GM18858 (cell line): ENCODE measurements at regions not wholly inside any gene's neighbourhood (a gene's known extent, or its start where the extent isn't known, plus 50 kb on each side); places are given as distances from the start of the nearest gene placed in this dataset.

ENCODE experiments used
- ATAC-seq: cut with Tn5 transposase; IDR thresholded peaks from one replicate; pipeline ENCODE4 v1.9.1; 2021; ENCODE audit not compliant: unreplicated experiment

DNA sequence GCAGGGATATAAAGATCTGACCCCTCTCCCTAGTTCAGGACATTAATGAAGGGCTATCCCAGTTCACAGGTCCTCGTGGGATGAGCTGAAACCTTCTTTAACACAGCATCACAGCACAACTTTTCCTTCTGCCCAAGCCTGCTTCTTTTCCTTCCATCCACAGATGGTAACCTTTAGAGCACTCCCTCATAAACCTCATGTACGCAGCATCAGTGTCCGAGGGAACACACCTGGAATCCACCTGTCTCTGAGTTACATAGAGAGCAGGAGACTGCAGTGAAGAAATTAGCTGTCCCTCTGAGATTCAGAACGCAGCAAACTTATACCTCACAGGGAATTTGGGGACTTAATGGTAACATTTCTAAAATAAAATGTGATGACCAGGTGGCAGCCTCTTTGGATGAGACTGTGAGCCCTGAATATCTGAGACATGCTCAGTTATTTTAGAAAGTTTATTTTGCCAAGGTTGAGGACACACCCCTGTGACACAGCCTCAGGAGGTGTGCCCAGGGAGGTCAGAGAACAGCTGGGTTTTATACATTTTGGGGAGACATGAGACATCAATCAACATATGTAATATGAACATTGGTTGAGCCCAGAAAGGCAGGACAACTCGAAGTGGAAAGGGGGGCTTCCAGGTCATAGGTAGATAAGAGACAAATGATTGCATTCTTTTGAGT, 73.8 kb upstream of the PACRGL start:
- no peak for ATAC-seq

DNA sequence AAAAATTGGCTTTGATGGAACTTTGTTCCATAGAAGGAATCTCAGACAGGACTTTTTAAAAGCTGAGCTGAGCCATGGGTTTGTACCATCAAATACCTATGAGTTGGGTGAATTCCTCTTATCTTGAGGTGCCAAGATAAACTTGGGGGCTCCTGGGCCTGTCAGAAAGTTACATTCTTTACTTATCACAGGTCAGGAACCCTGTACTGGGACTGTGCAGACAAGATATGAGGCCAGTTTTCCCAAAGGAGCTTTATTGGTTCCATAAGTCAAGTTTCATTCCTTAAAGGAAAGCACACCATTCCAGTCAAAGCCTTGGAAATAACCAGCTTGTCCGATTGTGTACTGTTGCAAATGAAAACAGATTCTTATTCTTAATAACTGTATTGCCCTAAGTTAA, 72.4 kb upstream of the PACRGL start:
- ATAC-seq, result no peak

DNA sequence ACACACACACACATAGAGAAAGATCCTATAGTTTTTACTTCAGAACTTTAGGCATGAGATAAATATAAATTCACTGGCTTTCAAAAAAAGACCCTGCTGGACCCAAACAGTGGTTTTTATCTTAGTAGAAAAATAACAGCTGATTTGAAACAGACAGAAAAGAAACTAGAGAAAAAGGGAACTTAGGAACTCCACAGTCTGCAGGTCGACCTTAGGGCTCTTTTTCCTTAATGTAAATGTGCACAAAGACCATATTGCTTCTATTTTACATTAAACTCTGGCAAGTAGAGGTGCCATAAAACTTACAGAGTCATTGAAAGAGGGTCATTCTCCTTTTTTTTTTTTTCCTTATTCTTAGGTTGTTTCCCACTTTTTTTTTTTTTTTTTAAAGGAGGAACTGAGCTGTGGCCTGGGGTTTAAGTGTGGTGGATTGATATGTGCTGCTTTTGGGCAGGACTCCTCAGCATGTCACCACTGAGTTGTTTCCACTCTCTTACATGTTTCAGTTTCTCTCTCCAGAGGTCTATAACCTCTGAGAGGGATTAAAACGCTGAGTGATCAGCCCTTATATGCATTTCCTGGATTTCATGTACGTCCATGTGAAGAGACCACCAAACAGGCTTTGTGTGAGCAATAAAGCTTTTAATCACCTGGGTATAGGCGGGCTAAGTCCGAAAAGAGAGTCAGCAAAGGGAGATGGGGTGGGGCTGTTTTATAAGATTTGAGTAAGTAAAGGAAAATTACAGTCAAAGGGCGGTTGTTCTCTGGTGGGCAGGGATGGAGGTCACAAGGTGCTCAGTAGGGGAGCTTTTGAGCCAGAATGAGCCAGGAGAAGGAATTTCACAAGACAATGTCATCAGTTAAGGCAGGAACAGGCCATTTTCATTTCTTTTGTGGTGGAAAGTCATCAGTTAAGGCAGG, 70.8 kb upstream of the PACRGL start:
- ATAC-seq, result peak; percentile 72

DNA sequence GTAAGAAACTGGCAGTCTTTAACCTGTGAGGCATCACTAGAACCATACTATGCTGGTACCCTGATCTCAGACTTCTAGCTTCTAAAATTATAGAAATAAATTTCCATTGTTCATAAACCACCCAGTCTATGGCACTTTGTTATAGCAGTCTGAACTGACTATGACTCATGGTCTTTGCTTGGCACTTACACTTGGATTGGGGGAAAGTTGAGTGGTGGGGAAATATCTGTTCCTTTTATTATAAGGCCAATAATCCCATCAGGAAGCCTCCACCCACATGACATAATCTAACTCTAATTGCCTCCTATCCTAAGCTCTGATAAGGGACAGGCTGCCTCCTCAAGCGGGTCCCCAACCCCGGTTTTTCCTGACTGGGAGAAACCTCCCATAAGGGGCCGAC, 61.4 kb upstream of the PACRGL start:
- no peak for ATAC-seq

DNA sequence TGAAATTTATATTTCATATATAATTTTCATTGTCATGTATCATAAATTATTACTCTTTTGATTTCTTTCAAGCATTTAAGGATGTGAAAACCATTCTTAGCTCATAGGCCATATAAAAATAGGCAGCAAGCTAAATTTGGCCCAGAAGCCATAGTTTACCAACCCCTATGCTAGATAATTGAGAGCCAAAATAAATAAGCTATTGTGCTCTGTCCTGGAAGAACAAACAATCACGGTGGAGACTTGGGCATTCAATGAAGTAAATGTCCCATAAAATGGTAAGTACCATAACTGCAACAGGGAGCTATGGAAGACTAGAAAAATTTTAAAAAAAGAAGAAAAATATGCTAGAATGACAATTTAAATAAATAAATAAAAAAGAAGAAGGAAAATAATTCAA, 60.9 kb upstream of the PACRGL start:
- ATAC-seq, result no peak

DNA sequence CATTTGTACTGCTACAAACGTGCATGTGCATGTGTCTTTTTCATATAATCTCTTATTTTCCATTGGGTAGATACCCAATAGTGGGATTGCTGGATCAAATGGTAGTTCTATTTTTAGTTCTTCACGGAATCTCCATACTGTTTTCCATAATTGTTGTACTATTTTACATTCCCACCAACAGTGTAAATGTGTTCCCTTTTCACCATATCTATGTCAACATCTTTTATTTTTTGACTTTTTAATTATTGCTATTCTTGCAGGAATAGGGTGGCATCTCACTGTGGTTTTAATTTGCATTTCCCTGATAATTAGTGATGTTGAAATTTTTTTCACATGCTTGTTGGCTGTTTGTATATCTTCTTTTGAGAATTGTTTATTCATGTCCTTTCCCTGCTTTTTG, 59.3 kb upstream of the PACRGL start:
- ATAC-seq, result no peak

DNA sequence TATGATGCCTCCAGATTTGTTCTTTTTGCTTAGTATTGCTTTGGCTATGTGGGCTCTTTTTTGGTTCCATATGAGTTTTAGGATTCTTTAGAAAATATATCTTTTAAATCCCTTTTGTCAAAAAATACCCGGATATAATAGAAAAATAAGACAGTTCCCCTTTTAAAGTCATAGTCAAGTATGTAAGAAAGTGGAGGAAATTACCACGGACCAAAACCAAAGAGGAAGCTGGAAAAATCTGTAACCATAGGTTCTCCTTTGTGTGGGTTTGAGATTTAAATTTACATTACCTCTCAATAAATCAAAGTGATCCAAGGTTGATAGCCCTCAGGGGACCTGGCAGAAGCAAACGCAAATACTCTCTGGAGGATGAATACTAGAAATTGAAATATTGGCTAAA, 58.3 kb upstream of the PACRGL start:
- ATAC-seq, result no peak

DNA sequence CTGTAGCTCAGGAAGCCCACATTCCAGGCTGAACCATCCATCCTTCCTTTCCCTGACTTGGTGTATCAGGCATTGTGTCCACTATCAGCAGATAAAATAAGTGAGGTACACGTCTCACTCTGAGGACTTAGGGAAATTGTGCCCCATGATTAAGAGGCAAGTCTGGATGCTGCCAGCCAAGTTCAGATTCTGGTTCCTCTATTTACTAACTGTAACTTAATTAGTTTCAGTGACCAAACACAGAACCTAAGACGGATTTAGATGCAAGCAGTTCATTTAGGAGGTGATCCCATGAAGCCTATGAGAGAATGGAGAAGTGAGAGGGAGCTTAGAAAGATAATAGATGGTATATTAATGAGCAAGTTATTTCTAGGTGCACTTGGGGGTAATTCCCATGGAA, 56.6 kb upstream of the PACRGL start:
- ATAC-seq, result no peak

DNA sequence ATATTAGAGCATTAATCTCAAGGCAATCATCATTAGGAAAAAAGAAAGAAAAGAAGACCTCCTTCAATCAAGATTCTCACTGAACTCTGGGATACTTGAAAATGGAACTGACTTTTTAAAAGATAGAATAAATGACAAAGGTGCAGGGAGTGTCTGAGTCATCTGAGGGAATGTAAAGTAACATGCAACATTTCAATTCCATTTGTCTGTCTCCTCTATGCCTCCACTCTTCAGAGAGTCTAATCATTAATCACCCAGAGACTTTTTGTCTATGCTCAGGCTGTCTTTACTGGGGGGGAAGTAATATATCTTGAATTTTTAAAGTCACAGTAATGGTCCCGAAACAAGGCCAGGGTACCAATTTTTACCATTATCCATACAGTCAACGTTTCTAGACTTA, 55.0 kb upstream of the PACRGL start:
- no peak for ATAC-seq

DNA sequence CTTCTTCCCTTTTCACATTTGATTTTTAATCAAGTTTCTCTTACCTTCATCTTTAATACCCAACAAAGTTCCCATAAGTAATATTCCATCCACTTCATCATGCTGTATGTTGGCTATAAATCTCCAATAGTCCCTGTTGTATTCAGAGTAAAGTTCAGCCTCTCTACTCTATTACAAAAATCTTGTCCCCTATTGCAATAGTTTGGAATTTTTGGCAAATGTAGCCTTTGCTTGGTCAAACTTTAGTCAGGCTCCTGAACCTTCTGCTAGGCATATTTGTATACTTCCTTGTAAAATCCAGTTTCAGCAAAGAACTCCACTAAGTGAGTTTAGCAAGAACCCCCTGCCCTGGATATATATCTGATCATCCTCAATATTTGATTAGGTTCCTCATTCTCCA, 54.0 kb upstream of the PACRGL start:
- no peak for ATAC-seq
